ENCODE measurements at regions not wholly inside any gene's neighbourhood (a gene's known extent, or its start where the extent isn't known, plus 50 kb on each side); places are given as distances from the start of the nearest gene placed in this dataset.
A peak's percentile ranks its signal among the peaks of the same experiment; 100 is the strongest.

GRCh38 chr7:45500257-45500656 lies 73.9 kb upstream of the ADCY1 start:
- no peaks in the 10 kb centered on the region for H3K4me1 ChIP-seq

GRCh38 chr7:45501791-45502190 lies 72.4 kb upstream of the ADCY1 start:
- H3K9ac ChIP-seq, result no peak overlapping the region
- H3F3A ChIP-seq (ENCODE audit: low read depth), result no peaks in the 10 kb centered on the region
- Mint-ChIP-seq H3K9me3 (peaks cover 10% of the 10 kb centered on the region), H3K36me3 (no peaks in the 10 kb centered on the region), H3K4me1 (no peaks in the 10 kb centered on the region), H3K27ac (no peak overlapping the region), H3K27me3 (ENCODE audit: insufficient read depth, low read depth) (peaks cover 5% of the 10 kb centered on the region), H3K4me3 (no peak overlapping the region)
- no peaks in the 10 kb centered on the region for H3K4me1 ChIP-seq
- no peak overlapping the region for H3K27ac ChIP-seq
- H3K4me3 ChIP-seq, result no peak overlapping the region
- H3K4me2 ChIP-seq, result no peak overlapping the region
- no peaks in the 10 kb centered on the region for H3K9me3 ChIP-seq (ENCODE audit: low read depth)
- H3K79me2 ChIP-seq (ENCODE audit: low read depth), result no peaks in the 10 kb centered on the region
- no peaks in the 10 kb centered on the region for H3K27me3 ChIP-seq
- no peak overlapping the region for H2AFZ ChIP-seq (replicated peaks)
- H4K20me1 ChIP-seq (ENCODE audit: low read depth), result no peaks in the 10 kb centered on the region
- H3K36me3 ChIP-seq, result no peaks in the 10 kb centered on the region
- DNase-seq (ENCODE audit: low spot score), result no peak
- no peak for TF ChIP-seq EZH2phosphoT487 (IDR thresholded peaks at IDR 0.05)
- TF ChIP-seq, protein P1, sequence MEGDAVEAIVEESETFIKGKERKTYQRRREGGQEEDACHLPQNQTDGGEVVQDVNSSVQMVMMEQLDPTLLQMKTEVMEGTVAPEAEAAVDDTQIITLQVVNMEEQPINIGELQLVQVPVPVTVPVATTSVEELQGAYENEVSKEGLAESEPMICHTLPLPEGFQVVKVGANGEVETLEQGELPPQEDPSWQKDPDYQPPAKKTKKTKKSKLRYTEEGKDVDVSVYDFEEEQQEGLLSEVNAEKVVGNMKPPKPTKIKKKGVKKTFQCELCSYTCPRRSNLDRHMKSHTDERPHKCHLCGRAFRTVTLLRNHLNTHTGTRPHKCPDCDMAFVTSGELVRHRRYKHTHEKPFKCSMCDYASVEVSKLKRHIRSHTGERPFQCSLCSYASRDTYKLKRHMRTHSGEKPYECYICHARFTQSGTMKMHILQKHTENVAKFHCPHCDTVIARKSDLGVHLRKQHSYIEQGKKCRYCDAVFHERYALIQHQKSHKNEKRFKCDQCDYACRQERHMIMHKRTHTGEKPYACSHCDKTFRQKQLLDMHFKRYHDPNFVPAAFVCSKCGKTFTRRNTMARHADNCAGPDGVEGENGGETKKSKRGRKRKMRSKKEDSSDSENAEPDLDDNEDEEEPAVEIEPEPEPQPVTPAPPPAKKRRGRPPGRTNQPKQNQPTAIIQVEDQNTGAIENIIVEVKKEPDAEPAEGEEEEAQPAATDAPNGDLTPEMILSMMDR (IDR thresholded peaks at IDR 0.05), result no peak
- no peak for TF ChIP-seq EZH2 (IDR thresholded peaks at IDR 0.05)

More at GRCh38 chr7:45500257-45500656, 73.9 kb upstream of the ADCY1 start:
- no peak overlapping the region for H3K27ac ChIP-seq
- H3K36me3 ChIP-seq, result no peaks in the 10 kb centered on the region
- no peaks in the 10 kb centered on the region for H3K27me3 Mint-ChIP-seq (ENCODE audit: insufficient read depth, low read depth)
- TF ChIP-seq EZH2 (IDR thresholded peaks at IDR 0.05), result no peak
- TF ChIP-seq, protein P1 (IDR thresholded peaks at IDR 0.05), result no peak
- H3K79me2 ChIP-seq (ENCODE audit: low read depth), result no peaks in the 10 kb centered on the region
- H3K4me1 Mint-ChIP-seq, result no peaks in the 10 kb centered on the region
- H3K9me3 ChIP-seq (ENCODE audit: low read depth), result no peaks in the 10 kb centered on the region
- no peak overlapping the region for H3K27ac Mint-ChIP-seq
- H3K4me2 ChIP-seq, result no peak overlapping the region
- H3K9ac ChIP-seq, result no peak overlapping the region
- DNase-seq (ENCODE audit: low spot score), result no peak
- H3K27me3 ChIP-seq, result no peaks in the 10 kb centered on the region
- H4K20me1 ChIP-seq (ENCODE audit: low read depth), result no peaks in the 10 kb centered on the region
- H3F3A ChIP-seq (ENCODE audit: low read depth), result no peaks in the 10 kb centered on the region
- no peaks in the 10 kb centered on the region for H3K36me3 Mint-ChIP-seq
- peaks cover 2% of the 10 kb centered on the region for H3K9me3 Mint-ChIP-seq
- H2AFZ ChIP-seq (replicated peaks), result no peak overlapping the region
- no peak overlapping the region for H3K4me3 ChIP-seq
- peak overlapping the region; percentile 48 for H3K4me3 Mint-ChIP-seq

GRCh38 chr7:45506059-45506458 lies 68.1 kb upstream of the ADCY1 start:
- no peak overlapping the region for H3K4me3 ChIP-seq
- no peak for DNase-seq (ENCODE audit: low spot score)
- H4K20me1 ChIP-seq (ENCODE audit: low read depth), result no peaks in the 10 kb centered on the region
- H3K79me2 ChIP-seq (ENCODE audit: low read depth), result no peaks in the 10 kb centered on the region
- no peaks in the 10 kb centered on the region for H3K4me1 ChIP-seq
- H3K9ac ChIP-seq, result no peak overlapping the region
- no peak overlapping the region for H3K4me2 ChIP-seq
- H3K4me3 Mint-ChIP-seq, result no peak overlapping the region
- TF ChIP-seq, protein P1 (IDR thresholded peaks at IDR 0.05), result no peak
- TF ChIP-seq EZH2phosphoT487 (IDR thresholded peaks at IDR 0.05) (no peak), EZH2 (IDR thresholded peaks at IDR 0.05) (no peak)
- no peaks in the 10 kb centered on the region for H3K4me1 Mint-ChIP-seq
- H3K27ac Mint-ChIP-seq, result no peak overlapping the region
- H3K36me3 ChIP-seq, result no peaks in the 10 kb centered on the region
- no peaks in the 10 kb centered on the region for H3K9me3 ChIP-seq (ENCODE audit: low read depth)
- H3K36me3 Mint-ChIP-seq, result no peaks in the 10 kb centered on the region
- no peak overlapping the region for H2AFZ ChIP-seq (replicated peaks)
- H3K27me3 ChIP-seq, result no peaks in the 10 kb centered on the region
- no peaks in the 10 kb centered on the region for H3F3A ChIP-seq (ENCODE audit: low read depth)
- no peak overlapping the region for H3K27ac ChIP-seq
- H3K27me3 Mint-ChIP-seq (ENCODE audit: insufficient read depth, low read depth), result peaks cover 11% of the 10 kb centered on the region
- H3K9me3 Mint-ChIP-seq, result peaks cover 11% of the 10 kb centered on the region

Data from neural progenitor cell (in vitro differentiated cells).